ENCODE measurements at regions not wholly inside any gene's neighbourhood (a gene's known extent, or its start where the extent isn't known, plus 50 kb on each side); places are given as distances from the start of the nearest gene placed in this dataset.
"Not testable (repeated sequence)": the region's sequence is repeated elsewhere in the genome, so short reads cannot be mapped to it uniquely, and the experiment has no call there.

GRCh38 chr21:38114717-38115333 lies 142.0 kb upstream of the KCNJ15 start:
- DNase-seq (ENCODE audit: low read depth): no peak

- no peak for DNase-seq (ENCODE audit: low read depth)
Measured at GRCh38 chr21:38115870-38116269, 140.9 kb upstream of the KCNJ15 start.

DNA sequence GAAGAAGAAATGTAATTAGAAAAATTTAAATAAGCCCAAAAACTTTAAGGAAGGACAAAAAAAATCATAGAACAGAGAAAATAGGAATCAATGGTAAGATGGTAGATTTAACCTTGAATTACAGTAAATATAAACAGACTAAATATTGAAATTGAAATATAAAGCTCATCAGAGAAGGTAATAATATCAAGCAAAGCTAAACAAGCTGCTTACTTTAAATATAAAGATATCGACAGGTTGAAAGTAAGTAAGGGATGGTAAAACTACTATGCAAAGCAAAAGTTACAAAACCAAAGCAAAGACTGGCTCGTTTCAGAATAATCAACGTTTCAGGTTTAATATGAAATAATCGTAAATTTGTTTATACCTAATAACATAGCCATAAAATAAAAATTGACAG lies 137.0 kb upstream of the KCNJ15 start:
- DNase-seq (ENCODE audit: low read depth): no peak

GRCh38 chr21:38120679-38120983 lies 136.2 kb upstream of the KCNJ15 start:
- DNase-seq (ENCODE audit: low read depth): not testable (repeated sequence)

DNA sequence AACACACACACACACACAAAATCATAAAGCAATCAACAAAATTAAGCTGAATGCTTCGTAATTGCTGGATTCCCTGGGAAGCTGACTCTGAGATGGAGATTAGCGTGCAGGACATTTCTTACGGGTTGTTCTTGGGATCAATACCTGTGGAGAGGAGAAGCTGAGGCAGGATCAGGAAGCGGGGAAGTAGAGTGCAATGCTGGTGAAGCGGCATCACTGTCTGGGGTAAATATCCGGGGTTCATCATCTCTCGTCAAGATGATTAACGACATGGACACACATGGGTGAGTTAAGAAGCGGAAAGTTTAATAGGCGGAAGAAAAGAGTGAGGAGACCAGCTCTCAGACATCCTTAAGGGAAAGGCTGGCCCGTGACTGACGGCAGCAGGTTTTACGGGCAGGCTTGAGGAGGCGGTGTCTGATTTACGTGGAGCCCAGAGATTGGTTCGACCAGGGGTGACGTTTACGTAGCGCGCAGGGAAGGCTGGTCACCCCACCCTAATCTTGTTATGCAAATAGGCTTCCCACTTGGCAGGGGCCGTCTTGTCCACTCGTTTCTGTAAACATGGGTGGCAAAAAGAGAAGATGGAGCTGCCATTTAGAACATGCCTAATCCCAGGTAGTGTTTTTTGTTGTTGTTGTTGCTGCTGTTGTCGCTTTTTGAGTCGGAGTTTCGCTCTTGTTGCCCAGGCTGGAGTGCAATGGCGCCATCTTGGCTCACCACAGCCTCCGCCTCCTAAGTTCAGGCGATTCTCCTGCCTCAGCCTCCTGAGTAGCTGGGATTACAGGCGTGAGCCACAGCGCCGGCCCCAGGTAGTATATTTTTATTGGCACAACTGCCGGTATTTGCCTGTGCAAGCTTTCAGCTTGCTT lies 135.6 kb upstream of the KCNJ15 start:
- DNase-seq (ENCODE audit: low read depth): no peak

DNA sequence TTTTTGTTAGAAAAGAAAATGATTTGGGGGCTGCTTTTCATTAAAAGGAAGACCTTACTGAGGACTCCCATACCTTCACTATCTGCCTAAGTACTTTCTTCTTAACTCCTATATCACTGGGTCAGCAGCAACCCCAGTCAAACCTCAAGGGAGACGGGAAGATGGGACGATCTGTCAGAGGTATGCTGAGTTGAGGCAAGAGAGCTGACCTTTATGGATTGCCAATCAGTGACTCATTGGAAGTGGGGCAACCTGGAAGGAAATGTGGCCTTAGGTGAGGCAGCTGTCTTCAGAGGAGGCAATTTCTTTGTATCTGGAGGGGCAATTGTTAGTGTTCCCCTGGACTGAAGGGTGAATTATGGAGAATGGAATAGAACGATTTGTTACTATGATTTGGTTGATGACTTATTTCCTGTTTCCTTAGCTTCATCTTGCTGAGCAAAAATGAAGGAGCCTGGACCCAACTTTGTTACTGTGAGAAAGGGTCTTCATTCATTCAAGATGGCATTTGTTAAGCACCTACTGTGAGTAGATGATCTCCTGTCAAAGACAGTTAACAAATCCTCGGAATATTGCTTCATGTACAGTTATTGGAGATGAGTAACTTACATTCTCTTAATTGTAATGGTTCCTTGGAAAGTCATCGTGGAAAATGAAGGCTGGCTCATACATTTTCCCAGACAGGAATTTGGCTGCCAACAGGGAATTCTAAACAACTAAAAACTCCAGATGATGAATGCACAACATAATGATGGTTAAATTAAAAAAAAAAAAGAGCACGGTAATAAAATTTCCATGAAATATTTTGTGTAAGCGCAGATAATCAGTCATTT lies 134.7 kb upstream of the KCNJ15 start:
- DNase-seq (ENCODE audit: low read depth): no peak

DNA sequence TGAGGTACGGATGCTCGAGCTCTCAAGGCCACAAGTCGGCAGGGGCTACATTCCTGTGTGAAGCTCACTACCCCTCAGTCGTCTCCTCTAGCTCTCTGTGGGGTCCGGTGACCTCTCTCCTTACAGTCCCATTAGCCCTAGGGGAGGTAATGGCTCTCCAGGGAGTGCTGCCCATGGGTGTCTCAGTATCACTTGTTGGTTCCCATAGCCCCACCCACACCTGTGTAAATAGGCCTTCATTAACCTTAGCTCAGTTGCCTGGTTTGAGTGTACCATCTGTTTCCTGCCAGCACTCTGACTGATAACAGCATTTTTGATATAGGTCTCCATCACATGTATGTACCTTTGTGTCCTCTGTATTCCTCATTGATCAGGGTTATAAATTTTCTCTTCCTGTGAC lies 133.2 kb upstream of the KCNJ15 start:
- DNase-seq (ENCODE audit: low read depth): no peak

- peak; percentile 60 for DNase-seq (ENCODE audit: low read depth)
Measured at GRCh38 chr21:38126666-38127303, 130.0 kb upstream of the KCNJ15 start.

- no peak for DNase-seq (ENCODE audit: low read depth)
Measured at GRCh38 chr21:38129711-38130110, 127.1 kb upstream of the KCNJ15 start.

GRCh38 chr21:38133240-38133639 lies 123.6 kb upstream of the KCNJ15 start:
- no peak for DNase-seq (ENCODE audit: low read depth)

- DNase-seq (ENCODE audit: low read depth): peak; percentile 60
Measured at GRCh38 chr21:38134084-38134873, 122.5 kb upstream of the KCNJ15 start.

DNA sequence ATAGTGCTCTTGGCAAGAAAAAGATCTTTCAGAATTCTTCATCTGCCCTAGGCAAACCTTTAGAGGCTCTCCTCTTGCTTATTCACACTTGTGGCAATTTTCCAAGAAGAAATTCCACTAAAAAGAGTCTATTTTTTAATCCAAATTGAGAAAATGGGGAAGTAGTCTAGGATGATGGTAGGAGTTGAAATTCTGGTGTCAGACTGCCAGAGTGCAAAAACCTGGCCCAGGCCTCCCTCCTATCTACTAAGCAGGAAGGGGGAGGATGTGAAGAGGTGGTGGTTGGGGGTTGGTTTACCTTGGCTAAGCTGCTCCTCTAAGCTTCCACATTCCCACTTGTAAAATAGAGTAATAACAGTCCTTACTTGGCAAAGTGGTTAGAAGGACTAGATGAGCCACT lies 120.6 kb upstream of the KCNJ15 start:
- peak; percentile 29 for DNase-seq (ENCODE audit: low read depth)

DNA sequence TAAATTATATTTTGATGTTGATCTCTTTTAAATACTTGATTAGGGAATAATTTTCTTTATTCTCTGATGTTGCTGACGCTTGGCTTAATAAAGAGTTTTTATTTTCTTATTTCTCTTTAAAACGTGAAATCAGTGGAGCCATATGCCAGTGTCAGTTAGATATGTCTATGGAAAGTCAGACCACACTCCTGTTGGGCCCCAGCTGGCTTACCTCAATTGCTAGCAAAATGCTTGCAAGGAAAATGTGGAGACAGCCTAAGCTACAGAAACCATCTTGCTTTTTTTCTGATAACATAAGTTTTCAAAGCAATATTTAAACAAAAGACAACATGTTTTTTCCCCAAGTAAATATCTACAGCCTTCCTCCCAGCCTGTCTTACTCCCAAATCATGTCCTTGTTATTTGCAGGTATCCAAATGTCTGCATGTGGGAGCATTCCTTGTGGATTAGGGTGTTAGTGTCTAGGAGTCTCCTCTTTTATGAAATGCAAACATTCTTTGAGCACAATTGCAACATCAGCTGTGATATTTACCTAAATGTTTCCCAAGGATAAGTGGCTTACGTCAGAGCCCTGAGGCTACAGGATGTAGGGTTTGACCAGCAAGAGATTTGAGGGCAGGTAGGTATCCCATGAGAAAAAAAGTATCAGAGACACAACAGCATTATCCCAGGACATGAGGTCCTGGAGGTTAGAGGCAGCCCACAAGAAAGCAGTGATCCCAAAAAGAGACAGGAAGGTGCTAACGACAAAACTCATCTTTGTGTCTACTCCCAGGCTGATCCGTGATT lies 117.2 kb upstream of the KCNJ15 start:
- peak; percentile 97 for DNase-seq (ENCODE audit: low read depth)

DNA sequence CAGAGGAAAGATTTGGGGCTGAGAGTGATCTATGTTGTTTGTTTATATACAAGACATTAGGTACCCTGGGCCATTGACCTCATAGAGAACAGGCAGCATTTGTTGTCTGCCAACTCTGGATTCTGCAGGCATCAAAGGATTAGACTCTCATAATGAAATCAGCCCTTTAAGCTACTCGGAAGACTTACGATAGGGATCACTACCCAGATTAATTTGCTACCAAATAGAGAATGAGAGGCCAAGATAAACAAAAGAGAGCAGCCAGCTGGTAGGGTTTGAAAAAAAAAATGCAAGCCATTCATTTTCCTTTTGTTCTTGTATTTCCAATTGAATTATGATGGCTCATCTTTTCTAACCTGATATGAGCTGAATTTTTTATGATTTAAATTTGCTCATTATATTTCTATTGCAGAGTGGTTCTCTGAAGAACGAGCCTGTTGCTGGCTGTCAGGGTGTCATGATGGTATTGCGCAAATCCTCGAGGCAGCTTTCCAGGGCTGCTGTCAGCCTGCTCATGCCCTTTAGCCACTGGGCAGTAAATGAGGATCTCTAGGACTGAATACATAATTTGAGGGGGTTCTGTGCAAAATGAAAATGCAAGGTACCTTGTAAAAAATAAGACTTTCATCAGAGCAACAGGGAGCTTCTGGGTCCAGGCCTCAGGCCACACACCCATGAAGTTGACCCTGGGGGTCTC lies 116.4 kb upstream of the KCNJ15 start:
- peak; percentile 95 for DNase-seq (ENCODE audit: low read depth)

DNA sequence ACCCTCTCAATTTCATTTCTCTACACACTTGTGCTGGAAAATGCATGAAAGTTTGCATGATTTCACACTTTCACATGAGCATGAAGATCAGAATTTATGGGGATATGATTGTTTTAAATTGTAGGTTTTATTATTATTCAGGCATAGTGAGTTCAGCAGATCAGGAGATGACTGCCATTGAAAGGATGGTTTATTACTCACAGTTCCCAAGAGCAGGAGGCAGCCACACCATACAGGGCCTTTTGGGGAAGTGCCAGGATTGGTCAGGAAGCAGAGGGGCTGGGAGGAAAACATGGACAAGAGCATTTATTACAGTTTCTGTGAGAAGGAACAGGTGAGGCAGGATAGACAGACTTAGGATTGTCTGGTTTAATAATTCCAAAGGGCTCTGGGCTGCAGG lies 114.6 kb upstream of the KCNJ15 start:
- DNase-seq (ENCODE audit: low read depth): no peak

- no peak for DNase-seq (ENCODE audit: low read depth)
Measured at GRCh38 chr21:38144193-38144592, 112.6 kb upstream of the KCNJ15 start.

GRCh38 chr21:38145104-38145503 lies 111.7 kb upstream of the KCNJ15 start:
- no peak for DNase-seq (ENCODE audit: low read depth)

DNA sequence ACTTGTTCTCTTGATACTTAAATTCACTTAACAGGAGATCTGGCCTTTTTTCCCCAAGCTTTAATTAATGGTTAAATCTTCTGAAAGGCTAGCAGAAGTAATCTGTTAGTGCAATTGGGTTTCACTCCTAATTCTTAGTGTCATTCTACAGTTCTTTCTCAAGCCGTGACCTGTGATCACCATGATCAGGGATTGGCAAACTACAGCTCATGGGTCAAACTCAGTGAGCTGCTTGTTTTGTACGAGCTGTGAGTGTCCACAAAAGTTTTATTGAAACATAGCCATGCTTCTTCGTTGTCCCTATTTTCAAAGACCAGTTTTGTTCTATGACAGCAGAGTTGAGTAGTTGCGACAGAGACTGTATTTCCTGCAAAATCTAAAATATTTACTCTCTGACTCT lies 109.4 kb upstream of the KCNJ15 start:
- DNase-seq (ENCODE audit: low read depth): no peak

DNA sequence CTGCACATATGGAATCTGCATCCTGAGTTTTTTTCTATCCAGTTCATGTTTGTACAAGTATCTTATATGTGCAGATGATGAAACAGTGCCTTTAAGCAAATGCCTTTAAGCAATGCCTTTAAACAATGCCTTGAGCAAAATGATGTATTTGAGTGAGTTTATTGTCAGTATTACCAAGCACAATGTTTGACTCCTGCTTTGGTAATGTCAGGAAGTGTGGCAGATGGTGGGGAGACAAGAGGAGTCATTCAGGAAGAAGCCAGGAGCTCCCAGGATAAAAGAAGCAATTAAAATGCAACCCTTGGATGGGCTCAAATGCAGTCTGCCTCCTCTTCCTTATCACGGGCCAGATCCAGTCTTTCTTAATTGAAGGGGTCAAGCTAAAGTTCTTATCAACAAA lies 108.7 kb upstream of the KCNJ15 start:
- DNase-seq (ENCODE audit: low read depth): no peak

- no peak for DNase-seq (ENCODE audit: low read depth)
Measured at GRCh38 chr21:38151021-38151645, 105.7 kb upstream of the KCNJ15 start.
